ENCODE measurements at regions not wholly inside any gene's neighbourhood (a gene's known extent, or its start where the extent isn't known, plus 50 kb on each side); places are given as distances from the start of the nearest gene placed in this dataset.
"Not testable (repeated sequence)": the region's sequence is repeated elsewhere in the genome, so short reads cannot be mapped to it uniquely, and the experiment has no call there.

DNA sequence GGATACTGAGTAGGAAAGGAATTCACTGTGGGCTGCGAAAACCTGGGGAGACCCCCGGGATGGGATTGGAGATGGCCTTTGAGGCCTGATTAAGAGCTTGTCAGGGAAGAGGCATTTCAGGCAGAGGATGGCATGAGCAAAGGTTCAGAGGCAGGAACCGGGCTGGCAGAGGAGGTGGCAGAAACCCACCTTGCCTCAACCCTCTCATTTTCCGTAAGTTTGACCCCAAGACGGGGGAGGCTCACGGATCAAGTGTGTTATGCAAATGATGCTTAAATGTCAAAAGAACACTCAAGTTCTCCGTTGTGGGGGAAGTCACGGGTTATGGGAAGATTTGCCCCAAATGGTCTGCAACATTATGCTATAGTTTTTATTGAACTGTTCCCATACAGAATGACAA is 88.3 kb downstream of the MYCN start:
- H3K36me3 ChIP-seq, result no peaks in the 10 kb centered on the region
- intact Hi-C loops (cut with DNase I), result no loop called here
- H3K9me3 ChIP-seq, result no peaks in the 10 kb centered on the region
- no peaks in the 10 kb centered on the region for H3K27me3 ChIP-seq
- TF ChIP-seq, protein P1, sequence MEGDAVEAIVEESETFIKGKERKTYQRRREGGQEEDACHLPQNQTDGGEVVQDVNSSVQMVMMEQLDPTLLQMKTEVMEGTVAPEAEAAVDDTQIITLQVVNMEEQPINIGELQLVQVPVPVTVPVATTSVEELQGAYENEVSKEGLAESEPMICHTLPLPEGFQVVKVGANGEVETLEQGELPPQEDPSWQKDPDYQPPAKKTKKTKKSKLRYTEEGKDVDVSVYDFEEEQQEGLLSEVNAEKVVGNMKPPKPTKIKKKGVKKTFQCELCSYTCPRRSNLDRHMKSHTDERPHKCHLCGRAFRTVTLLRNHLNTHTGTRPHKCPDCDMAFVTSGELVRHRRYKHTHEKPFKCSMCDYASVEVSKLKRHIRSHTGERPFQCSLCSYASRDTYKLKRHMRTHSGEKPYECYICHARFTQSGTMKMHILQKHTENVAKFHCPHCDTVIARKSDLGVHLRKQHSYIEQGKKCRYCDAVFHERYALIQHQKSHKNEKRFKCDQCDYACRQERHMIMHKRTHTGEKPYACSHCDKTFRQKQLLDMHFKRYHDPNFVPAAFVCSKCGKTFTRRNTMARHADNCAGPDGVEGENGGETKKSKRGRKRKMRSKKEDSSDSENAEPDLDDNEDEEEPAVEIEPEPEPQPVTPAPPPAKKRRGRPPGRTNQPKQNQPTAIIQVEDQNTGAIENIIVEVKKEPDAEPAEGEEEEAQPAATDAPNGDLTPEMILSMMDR (IDR thresholded peaks at IDR 0.05), result no peak
- TF ChIP-seq POLR2AphosphoS5 (IDR thresholded peaks at IDR 0.05; ENCODE audit: insufficient read depth in 1 of 2, low read depth in 1 of 2), result no peak
- H3K27ac ChIP-seq, result no peak overlapping the region
- H3K4me3 ChIP-seq, result no peak overlapping the region
- DNase-seq (ENCODE audit: extremely low spot score in 2 of 2), result no peak
- no peaks in the 10 kb centered on the region for H3K4me1 ChIP-seq

DNA sequence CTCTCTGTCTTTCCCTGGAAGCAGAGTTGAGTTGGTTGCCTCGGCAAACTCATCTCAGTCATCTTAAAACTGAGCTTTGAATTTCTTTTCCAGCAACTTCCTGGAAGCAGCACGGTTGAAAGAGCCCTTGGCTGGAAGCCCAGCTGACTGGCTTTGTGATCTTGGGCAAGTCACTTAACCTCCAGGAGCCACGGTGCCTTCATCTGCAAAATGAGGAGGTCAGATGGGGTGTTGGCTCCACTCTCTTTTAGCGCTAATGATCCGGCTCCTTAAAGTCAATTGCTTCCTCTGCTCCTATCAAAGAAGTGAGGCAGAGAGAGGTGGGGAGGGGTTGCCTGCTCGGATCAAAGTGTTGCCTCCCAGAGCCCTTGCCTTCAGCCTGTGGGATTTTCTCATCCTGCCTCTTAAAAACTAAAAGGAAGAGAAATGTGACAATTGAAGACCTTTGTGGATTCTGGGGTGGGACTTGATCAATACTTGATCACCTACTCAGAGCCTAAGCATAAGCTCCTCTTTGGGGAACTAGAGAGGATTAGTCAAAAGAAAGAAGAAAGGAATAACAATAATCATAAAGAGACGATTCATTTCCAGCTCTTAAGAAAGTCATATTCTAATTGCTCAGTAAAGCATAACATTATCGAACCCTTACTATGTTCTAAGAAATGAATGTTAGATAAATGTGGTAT is 86.6 kb downstream of the MYCN start:
- H3K36me3 ChIP-seq, result no peaks in the 10 kb centered on the region

DNA sequence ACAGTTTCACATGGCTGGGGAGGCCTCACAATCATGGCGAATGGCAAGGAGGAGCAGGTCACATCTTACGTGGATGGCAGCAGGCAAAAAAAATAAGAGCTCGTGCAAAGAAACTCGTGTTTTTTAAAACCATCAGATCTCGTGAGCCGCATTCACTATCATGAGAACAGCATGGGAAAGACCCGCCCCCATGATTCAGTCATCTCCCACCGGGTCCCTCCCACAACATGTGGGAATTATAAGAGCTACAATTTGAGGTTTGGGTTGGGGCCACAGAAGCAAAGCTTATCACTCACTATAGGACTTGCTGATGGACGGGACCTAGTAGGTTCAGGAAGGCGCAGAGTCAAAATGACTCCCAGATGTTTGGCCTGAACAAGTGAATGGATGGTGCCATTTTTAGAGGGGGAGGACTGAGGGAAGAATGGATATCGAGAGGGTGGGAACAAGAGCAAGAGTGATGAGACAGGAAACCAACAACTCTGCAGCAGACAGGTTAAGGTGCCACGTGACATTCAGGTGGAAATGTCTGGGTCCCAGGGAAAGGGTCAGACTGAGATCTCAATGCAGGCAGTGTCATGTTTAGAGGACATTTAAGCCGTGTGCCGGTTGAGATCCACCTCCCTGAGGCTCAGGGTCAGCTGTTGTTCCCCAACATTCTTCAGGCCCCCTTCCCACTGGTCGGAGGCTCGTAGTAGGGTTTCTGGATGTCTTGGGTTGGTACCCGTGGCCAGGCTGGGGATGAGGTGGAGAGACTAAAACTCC is 85.7 kb downstream of the MYCN start:
- no peak overlapping the region for H3K27ac ChIP-seq
- TF ChIP-seq POLR2A (IDR thresholded peaks at IDR 0.05), result no peak
- no peak for TF ChIP-seq POLR2AphosphoS5 (IDR thresholded peaks at IDR 0.05; ENCODE audit: insufficient read depth in 1 of 2, low read depth in 1 of 2)
- TF ChIP-seq, protein P1 (IDR thresholded peaks at IDR 0.05), result no peak
- no peaks in the 10 kb centered on the region for H3K36me3 ChIP-seq
- intact Hi-C loops (cut with DNase I), result no loop called here
- no peak overlapping the region for H3K4me3 ChIP-seq
- DNase-seq (ENCODE audit: extremely low spot score in 2 of 2), result no peak
- no peaks in the 10 kb centered on the region for H3K4me1 ChIP-seq
- H3K27me3 ChIP-seq, result no peaks in the 10 kb centered on the region
- H3K9me3 ChIP-seq, result no peaks in the 10 kb centered on the region

More for the DNA sequence above, 86.6 kb downstream of the MYCN start:
- TF ChIP-seq, protein P1 (IDR thresholded peaks at IDR 0.05), result no peak
- no peak for TF ChIP-seq POLR2A (IDR thresholded peaks at IDR 0.05)
- no peak for TF ChIP-seq POLR2AphosphoS5 (IDR thresholded peaks at IDR 0.05; ENCODE audit: insufficient read depth in 1 of 2, low read depth in 1 of 2)
- Histone ChIP-seq H3K27me3 (no peaks in the 10 kb centered on the region), H3K27ac (no peak overlapping the region), H3K9me3 (no peaks in the 10 kb centered on the region), H3K4me3 (no peak overlapping the region), H3K4me1 (no peaks in the 10 kb centered on the region)
- no peak for DNase-seq (ENCODE audit: extremely low spot score in 2 of 2)
- intact Hi-C loops (cut with DNase I), result no loop called here

DNA sequence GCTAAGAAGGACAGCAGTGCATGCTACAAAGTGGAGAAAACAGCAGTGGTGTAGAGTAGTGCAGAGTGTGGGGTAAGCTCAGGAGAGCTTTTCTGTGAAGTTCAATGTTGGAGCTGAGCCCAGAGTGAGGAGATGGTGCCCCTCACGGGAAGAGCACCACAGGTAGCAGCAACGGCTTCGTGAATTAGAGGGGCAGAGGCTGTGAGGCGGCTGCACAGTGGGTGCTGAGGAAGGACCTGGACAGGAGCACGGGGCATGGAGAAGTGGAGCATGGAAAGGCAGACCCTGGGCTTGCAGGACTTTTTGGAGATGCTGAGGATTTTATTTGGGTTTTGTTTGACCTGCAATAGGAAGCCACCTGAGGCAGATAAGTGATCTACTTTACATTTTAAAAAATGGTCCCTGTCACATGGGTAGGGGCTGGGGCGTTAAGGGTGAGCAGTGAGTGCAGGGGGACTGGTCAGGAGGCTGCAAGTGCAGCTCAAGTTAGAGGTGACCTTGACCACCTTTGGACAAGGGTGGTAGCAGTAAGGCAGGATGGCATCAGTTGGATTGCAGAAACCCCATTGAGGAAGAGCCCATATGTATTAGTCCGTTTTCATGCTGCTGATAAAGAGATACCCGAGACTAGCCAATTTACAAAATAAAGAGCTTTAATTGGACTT is 85.0 kb downstream of the MYCN start:
- Histone ChIP-seq H3K27me3 (no peaks in the 10 kb centered on the region), H3K27ac (no peak overlapping the region), H3K4me3 (no peak overlapping the region), H3K4me1 (no peaks in the 10 kb centered on the region), H3K9me3 (no peaks in the 10 kb centered on the region), H3K36me3 (no peaks in the 10 kb centered on the region)
- TF ChIP-seq POLR2A (IDR thresholded peaks at IDR 0.05), result no peak
- no peak for TF ChIP-seq POLR2AphosphoS5 (IDR thresholded peaks at IDR 0.05; ENCODE audit: insufficient read depth in 1 of 2, low read depth in 1 of 2)
- TF ChIP-seq, protein P1 (IDR thresholded peaks at IDR 0.05), result no peak
- intact Hi-C loops (cut with DNase I), result no loop called here
- DNase-seq (ENCODE audit: extremely low spot score in 2 of 2), result no peak

DNA sequence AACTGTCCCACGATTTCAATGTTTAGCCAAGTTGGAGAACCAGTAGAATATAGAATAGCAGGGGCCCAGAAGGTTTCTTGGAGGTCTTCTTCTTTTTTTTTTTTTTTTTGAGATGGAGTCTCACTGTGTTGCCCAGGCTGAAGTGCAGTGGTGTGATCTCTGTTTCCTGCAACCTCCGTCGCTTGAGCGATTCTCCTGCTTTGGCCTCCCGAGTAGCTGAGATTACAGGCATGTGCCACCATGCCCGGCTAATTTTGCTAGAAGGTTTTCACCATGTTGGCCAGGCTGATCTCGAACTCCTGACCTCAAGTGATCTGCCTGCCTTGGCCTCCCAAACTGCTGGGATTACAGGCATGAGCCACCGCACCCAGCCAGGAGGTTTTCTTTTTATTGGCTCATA is 84.3 kb downstream of the MYCN start:
- H3K36me3 ChIP-seq; H3K27me3 ChIP-seq; DNase-seq (ENCODE audit: extremely low spot score in 2 of 2); H3K4me1 ChIP-seq; intact Hi-C loops (cut with DNase I); H3K27ac ChIP-seq; H3K9me3 ChIP-seq; H3K4me3 ChIP-seq: not testable (repeated sequence)
